ENCODE measurements at regions not wholly inside any gene's neighbourhood (a gene's known extent, or its start where the extent isn't known, plus 50 kb on each side); places are given as distances from the start of the nearest gene placed in this dataset.

- DNase-seq: no peak
Observed at GRCh38 chr7:340979-341694, 51.2 kb downstream of the FOXL3 start.

- no peak for DNase-seq
Observed at GRCh38 chr7:341841-342638, 52.1 kb downstream of the FOXL3 start.

- DNase-seq: no peak
Observed at GRCh38 chr7:342681-343216, 52.8 kb downstream of the FOXL3 start.

GRCh38 chr7:343227-343822 is 53.4 kb downstream of the FOXL3 start:
- DNase-seq: no peak

GRCh38 chr7:343864-344607 is 54.1 kb downstream of the FOXL3 start:
- DNase-seq: no peak

GRCh38 chr7:344608-344994 is 54.6 kb downstream of the FOXL3 start:
- DNase-seq: no peak

GRCh38 chr7:346116-346898 is 56.3 kb downstream of the FOXL3 start:
- DNase-seq: no peak

- no peak for DNase-seq
Observed at GRCh38 chr7:347001-347590, 57.1 kb downstream of the FOXL3 start.

- no peak for DNase-seq
Observed at GRCh38 chr7:347644-348479, 57.9 kb downstream of the FOXL3 start.

- DNase-seq: no peak
Observed at GRCh38 chr7:348480-348844, 58.5 kb downstream of the FOXL3 start.

- no peak for DNase-seq
Observed at GRCh38 chr7:348962-349743, 59.2 kb downstream of the FOXL3 start.

GRCh38 chr7:351256-351655 is 61.3 kb downstream of the FOXL3 start:
- no peak for DNase-seq

GRCh38 chr7:351681-352480 is 61.9 kb downstream of the FOXL3 start:
- DNase-seq: no peak

- no peak for DNase-seq
Observed at GRCh38 chr7:353746-354325, 63.9 kb downstream of the FOXL3 start.

- no peak for DNase-seq
Observed at GRCh38 chr7:354597-355470, 64.9 kb downstream of the FOXL3 start.

- no peak for DNase-seq
Observed at GRCh38 chr7:355568-355967, 65.6 kb downstream of the FOXL3 start.

- DNase-seq: no peak
Observed at GRCh38 chr7:356087-356486, 66.1 kb downstream of the FOXL3 start.
